ENCODE measurements at regions not wholly inside any gene's neighbourhood (a gene's known extent, or its start where the extent isn't known, plus 50 kb on each side); places are given as distances from the start of the nearest gene placed in this dataset.

- no peak for FAIRE-seq
Measured at GRCh38 chr4:62415256-62415655, 1215.1 kb downstream of the ADGRL3 start.

GRCh38 chr4:62414563-62414962 is 1214.4 kb downstream of the ADGRL3 start:
- no peak for FAIRE-seq

GRCh38 chr4:62410371-62411003 is 1210.4 kb downstream of the ADGRL3 start:
- no peak for FAIRE-seq

GRCh38 chr4:62408454-62408853 is 1208.3 kb downstream of the ADGRL3 start:
- no peak for FAIRE-seq

- no peak for FAIRE-seq
Measured at GRCh38 chr4:62407534-62407933, 1207.4 kb downstream of the ADGRL3 start.

GRCh38 chr4:62402088-62402806 is 1202.1 kb downstream of the ADGRL3 start:
- no peak for FAIRE-seq

- no peak for FAIRE-seq
Measured at GRCh38 chr4:62399242-62399641, 1199.1 kb downstream of the ADGRL3 start.

GRCh38 chr4:62398318-62398717 is 1198.2 kb downstream of the ADGRL3 start:
- FAIRE-seq, result no peak

- FAIRE-seq, result no peak
Measured at GRCh38 chr4:62394766-62395165, 1194.6 kb downstream of the ADGRL3 start.

GRCh38 chr4:62387808-62388207 is 1187.7 kb downstream of the ADGRL3 start:
- FAIRE-seq, result no peak

GRCh38 chr4:62377700-62378099 is 1177.6 kb downstream of the ADGRL3 start:
- FAIRE-seq, result no peak

GRCh38 chr4:62377245-62377644 is 1177.1 kb downstream of the ADGRL3 start:
- no peak for FAIRE-seq

- FAIRE-seq, result no peak
Measured at GRCh38 chr4:62366939-62367338, 1166.8 kb downstream of the ADGRL3 start.

GRCh38 chr4:62360156-62360545 is 1160.0 kb downstream of the ADGRL3 start:
- no peak for FAIRE-seq

GRCh38 chr4:62359441-62360155 is 1159.5 kb downstream of the ADGRL3 start:
- no peak for FAIRE-seq

GRCh38 chr4:62344915-62345314 is 1144.8 kb downstream of the ADGRL3 start:
- no peak for FAIRE-seq

- no peak for FAIRE-seq
Measured at GRCh38 chr4:62344474-62344873, 1144.3 kb downstream of the ADGRL3 start.

GRCh38 chr4:62342346-62342745 is 1142.2 kb downstream of the ADGRL3 start:
- FAIRE-seq, result peak; percentile 57

- FAIRE-seq, result no peak
Measured at GRCh38 chr4:62328526-62328925, 1128.4 kb downstream of the ADGRL3 start.

- no peak for FAIRE-seq
Measured at GRCh38 chr4:62327612-62328297, 1127.6 kb downstream of the ADGRL3 start.

- FAIRE-seq, result no peak
Measured at GRCh38 chr4:62324215-62324614, 1124.1 kb downstream of the ADGRL3 start.

GRCh38 chr4:62320612-62321011 is 1120.5 kb downstream of the ADGRL3 start:
- no peak for FAIRE-seq

GRCh38 chr4:62302710-62303109 is 1102.6 kb downstream of the ADGRL3 start:
- FAIRE-seq, result no peak
